ENCODE measurements at regions not wholly inside any gene's neighbourhood (a gene's known extent, or its start where the extent isn't known, plus 50 kb on each side); places are given as distances from the start of the nearest gene placed in this dataset.
"Not testable (repeated sequence)": the region's sequence is repeated elsewhere in the genome, so short reads cannot be mapped to it uniquely, and the experiment has no call there.

DNA sequence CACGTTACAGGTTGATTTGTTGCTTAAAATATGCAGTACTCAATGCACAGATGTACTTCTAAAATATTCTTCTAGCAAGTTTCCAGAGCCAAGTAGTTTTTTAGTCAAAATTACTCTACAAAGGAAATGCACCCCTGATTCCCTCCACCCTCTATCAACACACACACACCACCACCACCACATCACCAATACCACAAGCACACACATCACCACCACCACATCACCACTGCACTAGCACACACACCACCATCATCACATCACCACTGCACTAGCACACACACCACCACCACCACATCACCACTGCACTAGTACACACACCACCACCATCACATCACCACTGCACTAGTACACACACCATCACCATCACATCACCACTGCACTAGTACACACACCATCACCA is 105.2 kb upstream of the FRG1 start:
- DNase-seq (ENCODE audit: low read depth, low spot score): no peak
- H3K4me3 ChIP-seq (ENCODE audit: low read depth, low read length): no peak overlapping the region
- TF ChIP-seq, protein P1, sequence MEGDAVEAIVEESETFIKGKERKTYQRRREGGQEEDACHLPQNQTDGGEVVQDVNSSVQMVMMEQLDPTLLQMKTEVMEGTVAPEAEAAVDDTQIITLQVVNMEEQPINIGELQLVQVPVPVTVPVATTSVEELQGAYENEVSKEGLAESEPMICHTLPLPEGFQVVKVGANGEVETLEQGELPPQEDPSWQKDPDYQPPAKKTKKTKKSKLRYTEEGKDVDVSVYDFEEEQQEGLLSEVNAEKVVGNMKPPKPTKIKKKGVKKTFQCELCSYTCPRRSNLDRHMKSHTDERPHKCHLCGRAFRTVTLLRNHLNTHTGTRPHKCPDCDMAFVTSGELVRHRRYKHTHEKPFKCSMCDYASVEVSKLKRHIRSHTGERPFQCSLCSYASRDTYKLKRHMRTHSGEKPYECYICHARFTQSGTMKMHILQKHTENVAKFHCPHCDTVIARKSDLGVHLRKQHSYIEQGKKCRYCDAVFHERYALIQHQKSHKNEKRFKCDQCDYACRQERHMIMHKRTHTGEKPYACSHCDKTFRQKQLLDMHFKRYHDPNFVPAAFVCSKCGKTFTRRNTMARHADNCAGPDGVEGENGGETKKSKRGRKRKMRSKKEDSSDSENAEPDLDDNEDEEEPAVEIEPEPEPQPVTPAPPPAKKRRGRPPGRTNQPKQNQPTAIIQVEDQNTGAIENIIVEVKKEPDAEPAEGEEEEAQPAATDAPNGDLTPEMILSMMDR (IDR thresholded peaks at IDR 0.05; ENCODE audit: insufficient read depth, low read length, missing control alignments): no peak
- CTCF ChIA-PET: no interaction called here
- POLR2A ChIA-PET: no interaction called here

DNA sequence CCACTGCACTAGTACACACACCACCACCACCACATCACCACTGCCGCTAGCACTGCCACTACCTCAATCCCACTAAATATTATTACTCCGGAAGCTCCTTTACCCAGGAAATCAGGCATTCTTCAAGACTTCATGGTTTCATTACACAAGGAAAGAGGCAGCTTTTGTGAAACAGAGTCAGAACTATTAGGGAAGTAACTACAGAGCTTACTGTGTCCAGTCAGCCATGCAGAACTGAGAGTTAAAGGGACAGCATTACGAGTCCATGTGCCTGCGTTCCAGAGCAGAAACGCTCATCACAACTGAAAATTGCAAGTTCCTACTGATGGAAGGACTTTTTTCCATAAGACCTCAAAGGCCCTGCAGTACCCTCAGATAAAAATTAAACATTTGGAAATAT is 103.2 kb upstream of the FRG1 start:
- ChIA-PET POLR2A (no interaction called here), CTCF (no interaction called here)
- no peak overlapping the region for H3K4me3 ChIP-seq (ENCODE audit: low read depth, low read length)
- DNase-seq (ENCODE audit: low read depth, low spot score): no peak
- TF ChIP-seq, protein P1 (IDR thresholded peaks at IDR 0.05; ENCODE audit: insufficient read depth, low read length, missing control alignments): no peak

GRCh38 chr4:189838821-189839497 is 101.7 kb upstream of the FRG1 start:
- ChIA-PET CTCF (no interaction called here), POLR2A (no interaction called here)
- TF ChIP-seq, protein P1 (IDR thresholded peaks at IDR 0.05; ENCODE audit: insufficient read depth, low read length, missing control alignments): no peak
- no peak overlapping the region for H3K4me3 ChIP-seq (ENCODE audit: low read depth, low read length)
- no peak for DNase-seq (ENCODE audit: low read depth, low spot score)

DNA sequence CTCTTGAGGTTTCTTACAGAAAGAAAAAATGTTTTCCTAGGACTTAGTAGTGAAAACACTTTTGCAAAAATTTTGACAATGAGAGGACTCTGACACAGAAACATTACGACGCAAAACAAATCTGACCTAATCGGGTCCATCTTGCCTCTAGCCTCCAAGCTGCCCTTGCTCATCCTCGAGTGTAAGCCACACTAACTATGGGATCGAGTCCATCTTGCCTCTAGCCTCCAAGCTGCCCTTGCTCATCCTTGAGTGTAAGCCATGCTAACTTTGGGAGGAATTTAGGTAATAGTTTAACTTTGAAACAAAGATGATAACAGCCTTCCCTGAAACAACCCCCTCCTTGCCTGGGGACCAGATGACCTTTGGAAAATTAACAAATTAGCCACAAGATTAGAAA is 100.3 kb upstream of the FRG1 start:
- ChIA-PET POLR2A (no interaction called here), CTCF (no interaction called here)
- TF ChIP-seq, protein P1 (IDR thresholded peaks at IDR 0.05; ENCODE audit: insufficient read depth, low read length, missing control alignments): no peak
- no peak overlapping the region for H3K4me3 ChIP-seq (ENCODE audit: low read depth, low read length)
- no peak for DNase-seq (ENCODE audit: low read depth, low spot score)

- TF ChIP-seq, protein P1 (IDR thresholded peaks at IDR 0.05; ENCODE audit: insufficient read depth, low read length, missing control alignments): no peak
- POLR2A ChIA-PET: no interaction called here
- H3K4me3 ChIP-seq (ENCODE audit: low read depth, low read length): no peak overlapping the region
- no peak for DNase-seq (ENCODE audit: low read depth, low spot score)
- CTCF ChIA-PET: no interaction called here
Observed at GRCh38 chr4:189843413-189844009, 97.2 kb upstream of the FRG1 start.

- no peak overlapping the region for H3K4me3 ChIP-seq (ENCODE audit: low read depth, low read length)
- POLR2A ChIA-PET: no interaction called here
- CTCF ChIA-PET: no interaction called here
- DNase-seq (ENCODE audit: low read depth, low spot score): peak; percentile 28
- TF ChIP-seq, protein P1 (IDR thresholded peaks at IDR 0.05; ENCODE audit: insufficient read depth, low read length, missing control alignments): no peak
Observed at GRCh38 chr4:189845145-189845846, 95.4 kb upstream of the FRG1 start.

DNA sequence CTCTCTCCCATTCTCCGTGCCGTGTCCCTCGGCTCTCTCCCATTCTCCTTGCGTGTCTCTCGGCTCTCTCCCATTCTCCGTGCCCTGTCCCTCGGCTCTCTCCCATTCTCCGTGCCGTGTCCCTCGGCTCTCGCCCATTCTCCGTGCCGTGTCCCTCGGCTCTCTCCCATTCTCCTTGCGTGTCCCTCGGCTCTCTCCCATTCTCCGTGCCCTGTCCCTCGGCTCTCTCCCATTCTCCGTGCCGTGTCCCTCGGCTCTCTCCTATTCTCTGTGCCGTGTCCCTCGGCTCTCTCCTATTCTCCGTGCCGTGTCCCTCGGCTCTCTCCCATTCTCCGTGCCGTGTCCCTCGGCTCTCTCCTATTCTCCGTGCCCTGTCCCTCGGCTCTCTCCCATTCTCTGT is 94.6 kb upstream of the FRG1 start:
- POLR2A ChIA-PET: not testable (repeated sequence)

GRCh38 chr4:189846608-189847007 is 94.1 kb upstream of the FRG1 start:
- DNase-seq (ENCODE audit: low read depth, low spot score); CTCF ChIA-PET; H3K4me3 ChIP-seq (ENCODE audit: low read depth, low read length); POLR2A ChIA-PET: not testable (repeated sequence)

More for the DNA sequence above, 94.6 kb upstream of the FRG1 start:
- CTCF ChIA-PET; DNase-seq (ENCODE audit: low read depth, low spot score); H3K4me3 ChIP-seq (ENCODE audit: low read depth, low read length): not testable (repeated sequence)

GRCh38 chr4:189848672-189849071 is 92.0 kb upstream of the FRG1 start:
- POLR2A ChIA-PET; CTCF ChIA-PET; DNase-seq (ENCODE audit: low read depth, low spot score); H3K4me3 ChIP-seq (ENCODE audit: low read depth, low read length): not testable (repeated sequence)
